Subcutaneous abdominal adipose tissue (tissue), 5 donors: ENCODE measurements at regions not wholly inside any gene's neighbourhood (a gene's known extent, or its start where the extent isn't known, plus 50 kb on each side); places are given as distances from the start of the nearest gene placed in this dataset.
"Not testable (repeated sequence)": the region's sequence is repeated elsewhere in the genome, so short reads cannot be mapped to it uniquely, and the experiment has no call there.

ENCODE experiments used
- H3K27ac ChIP-seq: one replicate; pipeline ENCODE4 v1.7.0; 2013; ENCODE audit warnings: low read depth, mild to moderate bottlenecking, inconsistent platforms, low read length, moderate library complexity
- H3K27me3 ChIP-seq, 5 donors: one replicate each; pipeline ENCODE4 v1.7.0; 2013; ENCODE audit warnings: low read length in 5 of 5, inconsistent platforms in 1 of 5; ENCODE audit not compliant: control insufficient read depth in 5 of 5, insufficient read depth in 4 of 5
- H3K36me3 ChIP-seq, 5 donors: one replicate each; pipeline ENCODE4 v1.7.0; 2013; ENCODE audit warnings: low read length in 5 of 5; ENCODE audit not compliant: control insufficient read depth in 5 of 5, insufficient read depth in 5 of 5
- H3K4me1 ChIP-seq, 5 donors: one replicate each; pipeline ENCODE4 v1.7.0; 2013; ENCODE audit warnings: low read length in 5 of 5, mild to moderate bottlenecking in 3 of 5, moderate library complexity in 1 of 5; ENCODE audit not compliant: control insufficient read depth in 5 of 5, insufficient read depth in 5 of 5
- H3K4me3 ChIP-seq, 5 donors: one replicate each; pipeline ENCODE4 v1.7.0; 2013; ENCODE audit warnings: low read length in 5 of 5, low read depth in 1 of 5
- H3K9ac ChIP-seq, 5 donors: one replicate each; pipeline ENCODE4 v1.7.0; 2013; ENCODE audit warnings: low read length in 5 of 5, mild to moderate bottlenecking in 4 of 5, moderate library complexity in 3 of 5
- H3K9me3 ChIP-seq, 5 donors: one replicate each; pipeline ENCODE4 v1.7.0; 2013; ENCODE audit warnings: low read length in 5 of 5; ENCODE audit not compliant: control insufficient read depth in 5 of 5
- donor health status: healthy.
- donor health status: healthy.
- donor health status: healthy.
- donor health status: healthy.
- donor health status: healthy.

- Histone ChIP-seq H3K36me3 (no peaks in the 10 kb centered on the region), H3K9me3 (no peaks in the 10 kb centered on the region), H3K4me1 (no peaks in the 10 kb centered on the region), H3K27me3 (no peaks in the 10 kb centered on the region), H3K9ac (no peak overlapping the region), H3K27ac (no peak overlapping the region), H3K4me3 (no peak overlapping the region)
Measured at GRCh38 chr7:94706996-94707740, 51.2 kb upstream of the SGCE start.

- no peaks in the 10 kb centered on the region for H3K9me3 ChIP-seq
- H3K9ac ChIP-seq, result no peak overlapping the region
- no peaks in the 10 kb centered on the region for H3K36me3 ChIP-seq
- H3K4me3 ChIP-seq, result no peak overlapping the region
- no peaks in the 10 kb centered on the region for H3K4me1 ChIP-seq
- no peak overlapping the region for H3K27ac ChIP-seq
- no peaks in the 10 kb centered on the region for H3K27me3 ChIP-seq
Measured at GRCh38 chr7:94710256-94710655, 54.3 kb upstream of the SGCE start.

DNA sequence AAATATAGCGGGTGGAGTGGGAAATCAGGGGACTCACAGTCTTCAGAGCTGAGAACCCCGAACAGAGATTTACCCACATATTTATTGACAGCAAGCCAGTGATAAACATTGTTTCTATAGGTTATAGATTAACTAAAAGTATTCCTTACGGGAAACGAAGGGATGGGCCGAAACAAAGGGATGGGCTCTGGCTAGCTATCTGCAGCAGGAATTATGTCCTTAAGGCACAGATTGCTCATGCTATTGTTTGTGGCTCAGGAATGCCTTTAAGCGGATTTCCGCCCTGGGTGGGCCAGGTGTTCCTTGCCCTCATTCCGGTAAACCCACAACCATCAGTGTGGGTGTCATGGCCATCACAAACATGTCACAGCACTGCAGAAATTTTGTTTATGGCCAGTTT is 66.4 kb upstream of the SGCE start:
- H3K9ac ChIP-seq, H3K4me3 ChIP-seq, H3K27ac ChIP-seq, H3K27me3 ChIP-seq, H3K4me1 ChIP-seq, H3K36me3 ChIP-seq, H3K9me3 ChIP-seq: not testable (repeated sequence)

DNA sequence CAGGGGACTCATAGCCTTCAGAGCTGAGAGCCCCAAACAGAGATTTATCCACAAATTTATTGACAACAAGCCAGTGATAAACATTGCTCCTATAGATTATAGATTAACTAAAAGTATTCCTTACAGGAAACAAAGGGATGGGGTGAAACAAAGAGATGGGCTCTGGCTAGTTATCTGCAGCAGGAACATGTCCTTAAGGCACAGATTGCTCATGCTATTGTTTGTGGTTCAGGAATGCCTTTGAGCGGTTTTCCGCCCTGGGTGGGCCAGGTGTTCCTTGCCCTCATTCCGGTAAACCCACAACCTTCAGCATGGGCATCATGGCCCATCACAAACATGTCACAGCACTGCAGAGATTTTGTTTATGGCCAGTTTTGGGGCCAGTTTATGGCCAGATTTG is 73.0 kb upstream of the SGCE start:
- H3K36me3 ChIP-seq, H3K4me3 ChIP-seq, H3K27me3 ChIP-seq, H3K9ac ChIP-seq, H3K4me1 ChIP-seq, H3K27ac ChIP-seq, H3K9me3 ChIP-seq: not testable (repeated sequence)

DNA sequence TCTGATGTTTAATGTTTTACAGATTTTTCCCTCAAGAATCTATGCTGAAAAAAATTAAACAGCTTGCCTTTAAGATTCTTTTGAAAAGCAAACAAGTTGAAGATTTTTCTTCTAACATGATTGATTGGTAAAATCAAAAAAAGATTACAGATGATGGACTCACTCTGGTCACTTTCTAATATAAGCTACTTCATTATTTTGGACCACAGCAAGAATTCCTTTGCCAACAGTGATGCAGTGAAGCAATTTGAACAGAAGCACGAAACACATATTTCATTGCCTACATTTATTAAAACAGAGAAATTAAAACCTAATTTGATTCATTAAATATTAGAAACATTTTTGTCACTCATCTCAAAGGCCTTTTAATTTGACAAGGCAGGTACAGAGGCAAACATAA is 82.1 kb upstream of the SGCE start:
- H3K9me3 ChIP-seq, result no peaks in the 10 kb centered on the region
- no peak overlapping the region for H3K27ac ChIP-seq
- H3K27me3 ChIP-seq, result no peaks in the 10 kb centered on the region
- no peak overlapping the region for H3K9ac ChIP-seq
- peaks cover 0 to 17% (median 6%) of the 10 kb centered on the region in 5 donors for H3K4me1 ChIP-seq
- no peaks in the 10 kb centered on the region for H3K36me3 ChIP-seq
- H3K4me3 ChIP-seq, result no peak overlapping the region

GRCh38 chr7:94739180-94739579 is 83.2 kb upstream of the SGCE start:
- no peak overlapping the region for H3K27ac ChIP-seq
- H3K4me3 ChIP-seq, result no peak overlapping the region
- peaks cover 0 to 28% (median 9%) of the 10 kb centered on the region in 5 donors for H3K4me1 ChIP-seq
- no peaks in the 10 kb centered on the region for H3K27me3 ChIP-seq
- no peaks in the 10 kb centered on the region for H3K36me3 ChIP-seq
- H3K9me3 ChIP-seq, result no peaks in the 10 kb centered on the region
- no peak overlapping the region for H3K9ac ChIP-seq

GRCh38 chr7:94740509-94740908 is 84.6 kb upstream of the SGCE start:
- H3K4me1 ChIP-seq, result peaks cover 0 to 29% (median 9%) of the 10 kb centered on the region in 5 donors
- H3K27ac ChIP-seq, result no peak overlapping the region
- no peaks in the 10 kb centered on the region for H3K36me3 ChIP-seq

DNA sequence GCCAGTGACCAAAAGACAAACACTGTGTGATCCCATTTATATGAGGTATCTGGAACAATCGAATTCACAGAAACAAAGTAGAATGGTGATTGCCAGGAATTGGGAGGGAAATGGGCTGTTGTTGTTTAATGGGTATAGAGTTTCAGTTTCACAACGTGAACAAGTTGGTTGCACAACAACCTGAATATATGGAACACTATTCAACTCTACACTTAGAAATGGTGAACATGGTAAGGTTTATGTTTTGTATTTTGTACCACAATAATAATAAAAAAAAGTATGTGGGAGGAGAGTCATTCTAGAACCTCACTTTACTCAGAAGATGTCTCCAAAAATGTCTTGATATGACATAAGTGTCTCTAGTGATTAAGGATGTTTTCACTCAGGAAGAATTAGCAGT is 85.2 kb upstream of the SGCE start:
- Histone ChIP-seq H3K27ac (no peak overlapping the region), H3K9ac (no peak overlapping the region), H3K9me3 (no peaks in the 10 kb centered on the region), H3K36me3 (no peaks in the 10 kb centered on the region), H3K4me3 (no peak overlapping the region), H3K4me1 (peaks cover 0 to 28% (median 7%) of the 10 kb centered on the region in 5 donors), H3K27me3 (no peaks in the 10 kb centered on the region)

More at GRCh38 chr7:94740509-94740908, 84.6 kb upstream of the SGCE start:
- Histone ChIP-seq H3K27me3 (no peaks in the 10 kb centered on the region), H3K4me3 (no peak overlapping the region), H3K9me3 (no peaks in the 10 kb centered on the region), H3K9ac (no peak overlapping the region)

DNA sequence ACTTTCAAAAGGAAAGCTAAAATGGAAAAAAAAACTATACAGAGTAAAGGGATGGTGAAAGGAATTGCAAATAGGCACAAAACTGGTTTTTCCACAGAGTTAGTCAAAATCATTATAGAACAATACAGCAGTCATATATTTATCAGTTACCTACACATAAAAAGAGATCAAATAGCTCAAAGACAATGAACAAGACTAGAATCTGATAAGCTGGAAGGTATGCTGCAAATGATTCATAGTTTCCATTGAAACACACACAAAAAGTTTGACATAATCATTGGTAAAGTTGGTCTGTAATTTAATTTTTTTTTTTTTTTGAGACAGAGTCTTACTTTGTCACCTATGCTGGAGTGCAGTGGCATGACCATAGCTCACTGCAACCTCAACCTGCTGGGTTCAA is 92.4 kb upstream of the SGCE start:
- H3K4me3 ChIP-seq, result no peak overlapping the region
- H3K27ac ChIP-seq, result no peak overlapping the region
- no peak overlapping the region for H3K9ac ChIP-seq
- no peaks in the 10 kb centered on the region for H3K36me3 ChIP-seq
- H3K9me3 ChIP-seq, result peaks cover 0 to 3% (median 0%) of the 10 kb centered on the region in 5 donors
- H3K4me1 ChIP-seq, result peaks cover 0 to 9% (median 3%) of the 10 kb centered on the region in 5 donors
- no peaks in the 10 kb centered on the region for H3K27me3 ChIP-seq

DNA sequence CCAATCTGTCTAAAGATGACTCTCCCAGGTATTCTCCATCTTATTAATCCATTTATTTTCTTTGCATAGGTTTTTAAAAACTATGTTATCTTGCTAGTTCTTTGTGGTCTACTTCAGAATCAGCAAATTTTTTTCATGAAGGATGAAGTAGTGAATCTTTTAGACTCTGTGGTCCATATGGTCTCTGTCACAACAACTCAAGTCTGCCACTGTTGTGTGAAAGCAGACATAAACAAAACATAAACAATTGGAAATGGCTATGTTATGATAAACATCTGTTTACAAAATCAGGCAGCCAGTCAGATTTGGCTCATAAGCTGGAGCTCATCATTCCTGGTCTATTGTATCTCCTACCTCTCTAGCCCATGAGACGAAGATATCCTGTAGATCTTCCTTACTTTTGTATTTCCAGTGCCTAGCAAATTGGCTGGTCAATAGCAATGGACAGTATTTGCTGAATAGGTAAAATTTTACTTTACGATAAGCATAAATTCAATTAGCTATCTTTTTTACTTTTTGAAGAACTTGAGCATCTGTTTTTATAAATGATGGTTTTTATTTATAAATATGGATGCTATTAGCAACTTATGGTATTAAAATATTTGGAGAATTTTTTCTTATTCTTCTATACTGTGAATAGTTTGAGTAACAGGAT is 104.6 kb upstream of the SGCE start:
- no peaks in the 10 kb centered on the region for H3K36me3 ChIP-seq
- no peaks in the 10 kb centered on the region for H3K9me3 ChIP-seq
- H3K27me3 ChIP-seq, result no peaks in the 10 kb centered on the region
- no peak overlapping the region for H3K4me3 ChIP-seq
- no peak overlapping the region for H3K27ac ChIP-seq
- no peak overlapping the region for H3K9ac ChIP-seq
- peaks cover 0 to 4% (median 0%) of the 10 kb centered on the region in 5 donors for H3K4me1 ChIP-seq
